ENCODE measurements at regions not wholly inside any gene's neighbourhood (a gene's known extent, or its start where the extent isn't known, plus 50 kb on each side); places are given as distances from the start of the nearest gene placed in this dataset.

- TF ChIP-seq CTCF (IDR thresholded peaks at IDR 0.05 in 2 of 3, conservative IDR thresholded peaks at IDR 0.05 in 1 of 3; ENCODE audit: insufficient read depth in 2 of 3, low read depth in 1 of 3, low read length in 3 of 3) (no peak), CEBPB (tag; IDR thresholded peaks at IDR 0.05) (no peak), TGIF2 (CRISPR knock-in tag; IDR thresholded peaks at IDR 0.05) (no peak), ZNF165 (CRISPR knock-in tag; IDR thresholded peaks at IDR 0.05; ENCODE audit: borderline replicate concordance) (no peak)
Measured at GRCh38 chr20:20772497-20773085, 60.1 kb upstream of the RALGAPA2 start.

Data from K562 (cell line).